Hematopoietic multipotent progenitor cell treated with erythropoietin and hydrocortisone succinate and interleukin-3 and kit ligand, for 4 days (in vitro differentiated cells): ENCODE measurements at regions not wholly inside any gene's neighbourhood (a gene's known extent, or its start where the extent isn't known, plus 50 kb on each side); places are given as distances from the start of the nearest gene placed in this dataset.

Experiments
- DNase-seq: peaks from one replicate; pipeline ENCODE4 v3.0.0-alpha.2; 2015

GRCh38 chr6:113489952-113490746 is 367.0 kb upstream of the MARCKS start:
- no peak for DNase-seq

GRCh38 chr6:113491376-113491775 is 365.8 kb upstream of the MARCKS start:
- no peak for DNase-seq

DNA sequence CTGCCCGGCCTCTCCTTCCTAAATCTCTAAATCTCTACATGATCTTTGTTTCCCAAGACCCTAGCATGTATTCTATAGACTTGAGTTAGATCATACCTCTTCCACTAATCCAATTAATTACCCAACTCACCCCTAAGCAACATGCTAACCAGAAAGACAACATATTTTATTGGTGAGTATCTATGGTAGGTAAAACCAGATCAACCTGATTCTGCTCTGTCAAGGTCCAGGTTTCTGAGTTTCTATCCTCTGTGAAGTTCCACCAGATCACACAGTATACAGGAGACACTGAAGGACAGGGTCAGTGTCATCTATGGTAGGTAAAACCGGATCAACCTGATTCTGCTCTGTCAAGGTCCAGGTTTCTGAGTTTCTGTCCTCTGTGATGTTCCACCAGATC is 363.2 kb upstream of the MARCKS start:
- no peak for DNase-seq

DNA sequence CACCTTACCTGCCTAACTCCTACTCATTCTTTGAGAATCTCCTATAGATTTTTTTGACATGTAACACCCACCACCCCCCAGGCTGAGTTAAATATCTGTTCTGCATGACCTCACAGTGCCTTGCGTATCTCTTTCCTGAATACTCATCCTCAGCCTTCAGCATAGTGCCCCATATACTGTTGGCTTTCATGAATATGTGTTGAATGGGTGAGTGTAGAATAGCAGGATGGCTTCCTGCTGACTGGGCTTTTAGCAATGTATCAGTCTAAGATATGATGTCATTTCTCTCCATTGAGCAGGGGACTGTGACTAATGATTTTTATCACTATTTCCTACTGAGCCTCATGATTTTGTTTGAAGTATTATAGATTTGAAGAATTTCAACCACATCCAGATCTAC is 361.6 kb upstream of the MARCKS start:
- no peak for DNase-seq

GRCh38 chr6:113496166-113496565 is 361.0 kb upstream of the MARCKS start:
- no peak for DNase-seq

DNA sequence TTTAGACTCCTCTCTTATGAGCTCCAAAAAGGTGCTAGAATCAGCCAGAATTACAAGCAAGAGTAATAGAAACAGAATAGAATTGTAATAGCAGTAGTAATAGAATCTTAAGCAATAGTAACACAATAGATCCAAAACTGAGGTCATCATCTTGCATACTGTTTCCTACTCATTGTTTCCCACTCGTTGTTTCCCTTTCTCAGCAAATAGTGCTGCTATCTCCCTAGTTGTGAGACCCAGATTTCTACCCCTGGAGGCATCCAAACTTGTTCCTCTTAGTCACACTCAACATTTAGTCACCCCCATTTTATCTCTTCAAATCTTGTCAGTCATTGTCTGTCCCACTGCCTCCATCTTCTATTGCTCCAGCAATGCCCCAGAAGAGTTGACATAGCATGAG is 356.9 kb upstream of the MARCKS start:
- DNase-seq = no peak

DNA sequence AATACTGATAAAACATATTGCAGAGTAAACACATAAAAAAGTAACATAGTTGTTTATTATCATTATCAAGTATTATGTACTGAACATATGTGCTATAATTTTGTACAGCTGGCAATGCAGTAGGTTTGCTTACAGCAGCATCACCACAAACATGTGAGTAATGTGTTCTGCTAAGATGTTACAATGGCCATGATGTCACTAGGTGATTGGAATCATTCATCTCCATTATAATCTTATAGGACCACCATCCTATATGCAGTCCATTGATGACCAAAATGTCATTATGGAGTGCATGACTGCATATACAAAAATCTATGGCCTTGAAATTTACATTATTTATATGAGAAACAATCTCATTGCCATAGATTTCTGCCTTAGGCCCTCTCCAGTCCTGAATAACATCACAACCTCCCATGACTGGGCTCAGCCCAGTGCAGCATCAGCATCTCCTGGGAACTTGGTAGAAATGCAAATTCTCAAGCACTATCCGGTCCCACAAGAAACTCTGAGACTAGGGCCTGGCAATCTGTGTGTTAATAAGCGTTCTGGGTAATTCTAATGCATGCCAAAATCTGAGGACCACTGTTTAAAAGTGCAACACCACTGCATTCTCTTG is 352.0 kb upstream of the MARCKS start:
- no peak for DNase-seq

- no peak for DNase-seq
Measured at GRCh38 chr6:113508249-113508648, 348.9 kb upstream of the MARCKS start.

DNA sequence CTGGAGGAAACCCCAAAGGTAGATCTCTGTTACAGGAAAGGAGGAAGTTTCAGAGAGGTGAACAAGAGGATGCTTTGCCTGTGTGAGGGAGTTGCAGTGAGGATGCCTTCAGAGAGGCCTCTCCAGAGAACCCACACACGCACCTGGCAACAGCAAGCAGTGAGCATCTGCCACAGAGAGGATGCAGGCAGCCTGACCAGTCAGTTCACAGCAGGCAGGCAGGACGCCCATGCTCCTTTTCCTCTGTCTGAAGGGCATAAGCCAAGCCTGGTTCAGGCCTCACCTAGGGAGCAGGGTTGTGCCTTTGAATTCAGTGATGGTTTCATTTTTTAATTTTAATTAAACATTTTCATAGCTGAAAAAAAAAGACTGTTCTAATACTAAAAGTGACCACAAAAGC is 346.0 kb upstream of the MARCKS start:
- DNase-seq = no peak

DNA sequence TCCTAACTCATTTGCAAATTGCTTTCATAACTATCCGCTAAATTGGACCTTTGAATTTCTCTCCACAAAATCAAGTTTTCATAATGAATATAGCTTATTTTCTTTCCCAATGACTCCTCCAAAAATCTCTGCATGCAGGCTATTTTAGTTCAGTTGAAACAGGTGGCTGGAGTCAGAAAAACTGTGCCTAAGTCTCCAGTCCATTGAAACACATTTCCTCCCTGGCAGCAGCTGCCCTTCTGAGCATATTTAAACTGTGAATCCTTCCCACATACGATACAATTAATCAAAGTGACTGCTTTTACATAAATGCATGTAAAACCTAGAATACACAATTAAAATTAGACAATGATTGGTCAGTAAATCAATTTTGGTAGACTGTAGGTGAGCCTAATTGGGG is 344.6 kb upstream of the MARCKS start:
- no peak for DNase-seq

DNA sequence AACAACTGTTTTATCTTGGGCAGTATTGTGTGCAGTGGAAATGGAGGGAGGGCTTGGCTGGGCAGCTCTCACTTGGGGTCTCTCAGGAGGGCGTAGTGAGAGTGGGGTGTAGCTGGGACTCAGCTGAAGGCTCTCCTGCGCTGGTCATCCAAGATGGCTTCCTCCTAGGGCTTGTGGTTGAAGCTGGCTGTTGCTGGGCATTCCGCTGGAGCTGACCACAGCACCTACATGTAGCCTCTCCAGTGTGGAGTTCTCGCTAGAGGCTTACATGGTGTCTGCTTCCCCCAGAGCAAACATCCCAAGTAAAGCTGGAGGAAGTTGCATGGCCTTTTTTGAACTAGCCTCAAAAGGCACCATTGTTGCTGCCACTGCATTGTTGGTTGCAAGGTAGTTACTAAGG is 344.1 kb upstream of the MARCKS start:
- no peak for DNase-seq

DNA sequence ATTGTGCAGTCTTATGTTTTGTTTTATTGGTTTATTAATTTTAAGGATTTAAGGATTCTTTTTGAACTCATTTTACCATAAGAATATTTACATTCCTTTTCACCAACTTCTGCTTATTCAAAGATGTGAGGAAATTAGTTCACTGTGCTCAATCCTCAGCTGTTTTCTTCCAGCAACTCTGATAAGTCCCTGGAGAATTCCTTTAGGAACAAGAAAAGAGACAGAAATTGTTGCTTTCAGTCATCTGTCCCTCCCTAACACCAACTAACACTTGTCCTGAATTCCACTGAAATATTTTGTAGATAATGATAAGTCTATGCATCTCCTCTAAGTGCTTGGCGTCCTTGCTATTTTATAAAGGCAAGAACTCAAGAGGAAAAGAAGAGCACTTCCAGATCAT is 334.8 kb upstream of the MARCKS start:
- DNase-seq = no peak

DNA sequence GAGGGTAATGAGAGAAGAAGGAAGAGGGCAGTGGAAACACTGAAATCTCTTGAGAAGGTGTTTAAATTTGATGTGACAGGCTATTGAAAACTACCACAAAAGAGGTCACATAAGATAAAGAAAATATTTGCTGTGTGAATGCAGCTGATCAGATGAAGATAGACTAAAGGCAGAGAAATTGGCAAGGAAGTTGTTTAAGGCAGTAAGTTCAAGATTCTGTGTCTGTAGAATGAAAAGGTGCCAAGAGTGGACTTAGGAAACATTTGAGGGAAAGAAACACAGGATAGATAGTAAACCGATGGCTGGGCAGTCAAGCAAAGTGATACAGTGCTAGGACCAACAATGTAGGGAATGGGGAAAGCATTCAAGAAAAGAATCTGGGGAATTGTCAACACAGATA is 332.3 kb upstream of the MARCKS start:
- DNase-seq = peak; percentile 1

DNA sequence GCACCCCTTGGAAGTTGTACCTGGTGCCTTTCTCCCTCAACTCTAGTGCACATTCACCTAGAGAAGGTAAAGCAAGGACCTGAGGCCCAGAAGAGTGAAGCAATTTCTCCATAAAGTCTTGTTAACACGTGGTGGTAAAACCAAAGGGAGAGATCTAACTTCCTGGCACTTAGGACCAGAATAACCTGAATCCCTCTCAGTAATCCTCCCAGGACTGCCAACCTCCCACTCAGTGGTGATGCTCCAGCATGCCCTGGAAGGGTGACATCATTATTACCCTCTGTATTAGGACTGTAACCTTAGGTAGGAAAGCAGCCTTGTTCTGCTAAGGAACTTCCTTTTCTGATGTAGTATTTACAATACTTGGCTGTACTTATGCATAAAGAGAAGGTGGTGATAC is 330.6 kb upstream of the MARCKS start:
- DNase-seq = no peak

DNA sequence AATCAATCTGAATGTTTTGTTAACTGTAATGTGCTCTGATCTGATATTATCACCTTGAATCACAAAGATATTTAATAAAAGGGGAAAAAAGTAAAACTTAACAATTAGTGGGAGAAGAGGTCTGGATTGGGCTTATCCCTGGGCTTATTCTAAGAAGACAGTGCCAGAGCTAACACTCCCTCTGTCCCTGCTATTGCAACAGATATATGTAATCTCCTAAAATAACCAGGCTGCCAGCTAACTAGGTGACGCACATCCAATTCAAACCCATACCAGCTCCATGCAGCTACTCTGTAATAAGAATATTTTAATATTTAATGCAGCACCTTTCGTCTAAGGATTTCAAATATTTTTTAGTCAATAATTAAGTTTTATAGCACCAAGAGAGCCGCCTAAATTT is 330.1 kb upstream of the MARCKS start:
- DNase-seq = no peak

DNA sequence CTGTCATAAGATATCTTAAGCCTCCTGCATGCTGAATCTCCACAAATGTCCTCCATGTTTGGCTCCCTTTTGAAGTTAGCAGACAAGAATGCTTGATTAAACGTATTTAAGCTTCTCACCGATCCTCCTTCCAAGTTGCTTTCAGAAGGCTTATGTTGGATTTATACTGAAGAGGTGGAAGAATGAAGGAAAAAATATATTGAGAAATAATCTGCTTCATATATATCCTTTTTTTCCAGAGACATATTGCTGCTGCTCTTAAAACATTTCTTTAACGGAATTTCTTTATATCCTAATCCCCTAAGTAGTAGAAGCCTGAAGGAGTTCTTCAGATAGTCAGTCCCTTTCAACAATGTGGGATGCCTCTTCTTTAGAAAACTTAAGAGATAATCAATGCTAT is 329.0 kb upstream of the MARCKS start:
- DNase-seq = no peak

- DNase-seq = no peak
Measured at GRCh38 chr6:113529196-113529595, 327.9 kb upstream of the MARCKS start.

GRCh38 chr6:113529879-113530278 is 327.3 kb upstream of the MARCKS start:
- no peak for DNase-seq

- DNase-seq = no peak
Measured at GRCh38 chr6:113530769-113531168, 326.4 kb upstream of the MARCKS start.

GRCh38 chr6:113539202-113539601 is 317.9 kb upstream of the MARCKS start:
- DNase-seq = no peak

GRCh38 chr6:113539623-113540022 is 317.5 kb upstream of the MARCKS start:
- DNase-seq = no peak

DNA sequence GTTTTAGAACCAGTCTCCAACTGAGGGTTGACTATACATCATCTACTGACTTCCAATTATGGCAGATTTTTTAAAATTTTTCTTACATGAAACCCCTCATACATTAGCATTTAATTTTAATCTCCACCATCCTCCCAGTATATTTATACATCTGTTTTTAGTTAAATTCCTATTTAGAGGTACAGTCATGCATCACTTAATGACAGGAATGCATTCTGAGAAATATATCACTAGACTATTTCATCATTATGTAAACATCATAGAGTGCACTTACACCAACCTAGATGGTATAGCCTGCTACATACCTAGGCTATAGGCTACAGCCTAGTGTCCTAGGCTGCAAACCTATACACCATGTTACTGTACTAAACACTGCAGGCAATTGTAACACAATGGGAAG is 316.7 kb upstream of the MARCKS start:
- DNase-seq = no peak

DNA sequence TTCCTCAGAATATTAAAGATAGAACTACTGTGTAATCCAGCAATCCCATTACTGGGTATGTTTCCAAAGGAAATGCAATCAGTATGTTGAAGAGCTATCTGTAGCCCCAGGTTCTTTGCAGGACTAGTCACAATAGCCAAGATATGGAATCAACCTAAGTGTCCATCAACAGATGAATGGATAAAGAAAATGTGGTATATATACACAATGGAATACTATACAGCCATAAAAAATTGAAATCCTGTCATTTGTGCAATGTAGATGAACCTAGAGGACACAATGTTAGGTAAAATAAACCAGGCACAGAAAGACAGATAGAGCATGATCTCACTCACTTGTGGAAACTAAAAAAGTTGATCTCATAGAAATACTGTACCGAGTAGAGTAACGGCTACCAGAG is 306.0 kb upstream of the MARCKS start:
- DNase-seq = no peak

DNA sequence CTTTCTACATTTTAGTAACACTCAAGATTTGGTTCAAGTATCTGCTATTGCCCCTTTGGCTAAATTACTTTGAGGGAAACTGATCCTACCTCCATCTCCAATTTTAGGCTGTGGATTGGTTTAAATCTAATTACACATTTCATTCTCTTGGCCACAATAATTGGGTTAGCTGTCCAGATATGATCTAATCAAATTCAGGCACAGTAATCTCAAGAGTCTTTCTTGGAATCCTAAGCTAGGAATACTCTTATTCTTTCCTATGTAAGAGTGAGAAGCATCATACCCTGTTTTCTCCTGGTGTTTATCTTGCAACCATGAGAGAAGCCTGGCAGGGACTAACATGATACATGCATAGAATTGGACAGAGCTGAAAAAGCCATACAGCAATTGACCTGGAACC is 300.4 kb upstream of the MARCKS start:
- no peak for DNase-seq

GRCh38 chr6:113558431-113558830 is 298.7 kb upstream of the MARCKS start:
- no peak for DNase-seq
